ENCODE measurements at regions not wholly inside any gene's neighbourhood (a gene's known extent, or its start where the extent isn't known, plus 50 kb on each side); places are given as distances from the start of the nearest gene placed in this dataset.

GRCh38 chr2:45285771-45286390 lies 276.6 kb upstream of the SIX2 start:
- CTCF ChIA-PET (ENCODE audit: partially characterized antibody): no interaction called here
- Mint-ChIP-seq H3K4me3 (no peak overlapping the region), H3K27me3 (peaks cover 3 to 12% of the 10 kb centered on the region in 2 donors), H3K4me1 (no peaks in the 10 kb centered on the region), H3K36me3 (no peaks in the 10 kb centered on the region), H3K27ac (no peak overlapping the region), H3K9me3 (no peaks in the 10 kb centered on the region)
- no peak overlapping the region for H3K4me3 ChIP-seq (ENCODE audit: low read length in 2 of 2)
- H3K27ac ChIP-seq (ENCODE audit: low read depth, low read length): no peak overlapping the region
- intact Hi-C loops (cut with micrococcal nuclease): no loop called here
- no peaks in the 10 kb centered on the region for H3K36me3 ChIP-seq (ENCODE audit: insufficient read depth, low read length)
- H3K4me1 ChIP-seq (ENCODE audit: insufficient read depth, low read length): no peaks in the 10 kb centered on the region
- no peaks in the 10 kb centered on the region for H3K27me3 ChIP-seq (ENCODE audit: insufficient read depth, low read length)
- no peak for DNase-seq
- no peaks in the 10 kb centered on the region for H3K9me3 ChIP-seq (ENCODE audit: control insufficient read depth in 1 of 2, low read length in 2 of 2)
- POLR2A ChIA-PET (ENCODE audit: partially characterized antibody): no interaction called here

- H3K36me3 Mint-ChIP-seq: no peaks in the 10 kb centered on the region
- no peak overlapping the region for H3K27ac Mint-ChIP-seq
- no peaks in the 10 kb centered on the region for H3K36me3 ChIP-seq (ENCODE audit: insufficient read depth, low read length)
- ChIA-PET CTCF (ENCODE audit: partially characterized antibody) (no interaction called here), POLR2A (ENCODE audit: partially characterized antibody) (no interaction called here)
- H3K4me3 ChIP-seq (ENCODE audit: low read length in 2 of 2): no peak overlapping the region
- intact Hi-C loops (cut with micrococcal nuclease): no loop called here
- H3K9me3 ChIP-seq (ENCODE audit: control insufficient read depth in 1 of 2, low read length in 2 of 2): no peaks in the 10 kb centered on the region
- no peaks in the 10 kb centered on the region for H3K27me3 ChIP-seq (ENCODE audit: insufficient read depth, low read length)
- H3K27me3 Mint-ChIP-seq: peaks cover 3 to 14% of the 10 kb centered on the region in 2 donors
- DNase-seq: no peak
- no peaks in the 10 kb centered on the region for H3K4me1 Mint-ChIP-seq
- no peaks in the 10 kb centered on the region for H3K9me3 Mint-ChIP-seq
- H3K4me1 ChIP-seq (ENCODE audit: insufficient read depth, low read length): no peaks in the 10 kb centered on the region
- no peak overlapping the region for H3K27ac ChIP-seq (ENCODE audit: low read depth, low read length)
- H3K4me3 Mint-ChIP-seq: no peak overlapping the region
Observed at GRCh38 chr2:45285311-45285710, 276.1 kb upstream of the SIX2 start.

- Histone ChIP-seq H3K9me3 (ENCODE audit: control insufficient read depth in 1 of 2, low read length in 2 of 2) (no peaks in the 10 kb centered on the region), H3K27me3 (ENCODE audit: insufficient read depth, low read length) (no peaks in the 10 kb centered on the region), H3K27ac (ENCODE audit: low read depth, low read length) (no peak overlapping the region), H3K4me3 (ENCODE audit: low read length in 2 of 2) (no peak overlapping the region), H3K36me3 (ENCODE audit: insufficient read depth, low read length) (no peaks in the 10 kb centered on the region), H3K4me1 (ENCODE audit: insufficient read depth, low read length) (no peaks in the 10 kb centered on the region)
- ChIA-PET POLR2A (ENCODE audit: partially characterized antibody) (no interaction called here), CTCF (ENCODE audit: partially characterized antibody) (no interaction called here)
- H3K36me3 Mint-ChIP-seq: no peaks in the 10 kb centered on the region
- intact Hi-C loops (cut with micrococcal nuclease): no loop called here
- no peaks in the 10 kb centered on the region for H3K4me1 Mint-ChIP-seq
- no peak for DNase-seq
- H3K9me3 Mint-ChIP-seq: no peaks in the 10 kb centered on the region
- H3K4me3 Mint-ChIP-seq: no peak overlapping the region
- no peak overlapping the region for H3K27ac Mint-ChIP-seq
- H3K27me3 Mint-ChIP-seq: peaks cover 3 to 16% of the 10 kb centered on the region in 2 donors
Observed at GRCh38 chr2:45284621-45284995, 275.4 kb upstream of the SIX2 start.

GRCh38 chr2:45283764-45284620 lies 274.7 kb upstream of the SIX2 start:
- Mint-ChIP-seq H3K4me3 (no peak overlapping the region), H3K27ac (no peak overlapping the region), H3K9me3 (no peaks in the 10 kb centered on the region), H3K27me3 (peaks cover 3 to 11% of the 10 kb centered on the region in 2 donors), H3K36me3 (no peaks in the 10 kb centered on the region), H3K4me1 (no peaks in the 10 kb centered on the region)
- POLR2A ChIA-PET (ENCODE audit: partially characterized antibody): no interaction called here
- Histone ChIP-seq H3K9me3 (ENCODE audit: control insufficient read depth in 1 of 2, low read length in 2 of 2) (no peaks in the 10 kb centered on the region), H3K4me1 (ENCODE audit: insufficient read depth, low read length) (no peaks in the 10 kb centered on the region), H3K4me3 (ENCODE audit: low read length in 2 of 2) (no peak overlapping the region), H3K27ac (ENCODE audit: low read depth, low read length) (no peak overlapping the region), H3K36me3 (ENCODE audit: insufficient read depth, low read length) (no peaks in the 10 kb centered on the region), H3K27me3 (ENCODE audit: insufficient read depth, low read length) (no peaks in the 10 kb centered on the region)
- intact Hi-C loops (cut with micrococcal nuclease): no loop called here
- CTCF ChIA-PET (ENCODE audit: partially characterized antibody): no interaction called here
- DNase-seq: no peak

- Mint-ChIP-seq H3K27ac (no peak overlapping the region), H3K36me3 (no peaks in the 10 kb centered on the region), H3K27me3 (peaks cover 2 to 12% of the 10 kb centered on the region in 2 donors), H3K9me3 (no peaks in the 10 kb centered on the region), H3K4me3 (no peak overlapping the region), H3K4me1 (no peaks in the 10 kb centered on the region)
- Histone ChIP-seq H3K4me1 (ENCODE audit: insufficient read depth, low read length) (no peaks in the 10 kb centered on the region), H3K9me3 (ENCODE audit: control insufficient read depth in 1 of 2, low read length in 2 of 2) (no peaks in the 10 kb centered on the region), H3K27me3 (ENCODE audit: insufficient read depth, low read length) (no peaks in the 10 kb centered on the region), H3K27ac (ENCODE audit: low read depth, low read length) (no peak overlapping the region), H3K4me3 (ENCODE audit: low read length in 2 of 2) (no peak overlapping the region), H3K36me3 (ENCODE audit: insufficient read depth, low read length) (no peaks in the 10 kb centered on the region)
- ChIA-PET POLR2A (ENCODE audit: partially characterized antibody) (no interaction called here), CTCF (ENCODE audit: partially characterized antibody) (no interaction called here)
- DNase-seq: no peak
- intact Hi-C loops (cut with micrococcal nuclease): no loop called here
Observed at GRCh38 chr2:45282646-45283045, 273.4 kb upstream of the SIX2 start.

DNA sequence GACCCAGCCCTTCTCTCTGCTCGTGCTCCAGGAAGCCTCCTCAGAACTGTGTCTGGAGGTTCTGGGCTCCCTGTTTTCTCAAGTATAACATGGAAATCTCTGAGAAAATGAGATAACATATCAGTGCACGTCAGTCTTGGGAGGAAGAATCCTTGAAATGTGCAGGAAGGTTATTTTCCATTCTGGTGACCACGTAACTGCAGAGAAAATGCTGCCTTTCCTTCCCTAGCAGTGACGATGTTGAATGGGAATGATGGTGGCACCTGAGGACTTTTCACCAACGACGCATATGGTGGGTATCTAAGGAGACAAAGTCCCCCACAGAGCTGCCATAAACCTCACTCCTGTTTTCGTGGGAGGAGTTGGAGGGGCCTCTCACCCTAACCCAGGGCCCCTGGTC lies 272.1 kb upstream of the SIX2 start:
- intact Hi-C loops (cut with micrococcal nuclease): no loop called here
- ChIA-PET CTCF (ENCODE audit: partially characterized antibody) (no interaction called here), POLR2A (ENCODE audit: partially characterized antibody) (no interaction called here)
- Histone ChIP-seq H3K9me3 (ENCODE audit: control insufficient read depth in 1 of 2, low read length in 2 of 2) (no peaks in the 10 kb centered on the region), H3K27ac (ENCODE audit: low read depth, low read length) (no peak overlapping the region), H3K4me1 (ENCODE audit: insufficient read depth, low read length) (no peaks in the 10 kb centered on the region), H3K4me3 (ENCODE audit: low read length in 2 of 2) (no peak overlapping the region), H3K27me3 (ENCODE audit: insufficient read depth, low read length) (no peaks in the 10 kb centered on the region), H3K36me3 (ENCODE audit: insufficient read depth, low read length) (no peaks in the 10 kb centered on the region)
- Mint-ChIP-seq H3K27ac (no peak overlapping the region), H3K27me3 (peaks cover 2 to 12% of the 10 kb centered on the region in 2 donors), H3K4me3 (no peak overlapping the region), H3K36me3 (no peaks in the 10 kb centered on the region), H3K4me1 (no peaks in the 10 kb centered on the region), H3K9me3 (no peaks in the 10 kb centered on the region)
- DNase-seq: no peak

- H3K4me3 ChIP-seq (ENCODE audit: low read length in 2 of 2): no peak overlapping the region
- intact Hi-C loops (cut with micrococcal nuclease): no loop called here
- H3K4me1 Mint-ChIP-seq: no peaks in the 10 kb centered on the region
- no peak overlapping the region for H3K4me3 Mint-ChIP-seq
- no peaks in the 10 kb centered on the region for H3K36me3 ChIP-seq (ENCODE audit: insufficient read depth, low read length)
- H3K27ac ChIP-seq (ENCODE audit: low read depth, low read length): no peak overlapping the region
- ChIA-PET CTCF (ENCODE audit: partially characterized antibody) (no interaction called here), POLR2A (ENCODE audit: partially characterized antibody) (no interaction called here)
- DNase-seq: no peak
- H3K36me3 Mint-ChIP-seq: no peaks in the 10 kb centered on the region
- H3K27ac Mint-ChIP-seq: no peak overlapping the region
- no peaks in the 10 kb centered on the region for H3K9me3 Mint-ChIP-seq
- H3K9me3 ChIP-seq (ENCODE audit: control insufficient read depth in 1 of 2, low read length in 2 of 2): no peaks in the 10 kb centered on the region
- H3K27me3 Mint-ChIP-seq: peaks cover 2 to 9% of the 10 kb centered on the region in 2 donors
- H3K27me3 ChIP-seq (ENCODE audit: insufficient read depth, low read length): no peaks in the 10 kb centered on the region
- no peaks in the 10 kb centered on the region for H3K4me1 ChIP-seq (ENCODE audit: insufficient read depth, low read length)
Observed at GRCh38 chr2:45280794-45281193, 271.5 kb upstream of the SIX2 start.

Measured in CD4-positive, alpha-beta memory T cell (primary cell).